Sigmoid colon (tissue), 6 donors: ENCODE measurements at regions not wholly inside any gene's neighbourhood (a gene's known extent, or its start where the extent isn't known, plus 50 kb on each side); places are given as distances from the start of the nearest gene placed in this dataset.

Source experiments
- DNase-seq: peaks from one replicate; pipeline ENCODE4 v3.0.0-alpha.2; 2019
- H3K27ac ChIP-seq, 4 donors: fragments of 200-600 bp; sonication (generic); one replicate each; pipeline ENCODE4 v1.5.1; 2016 to 2019; ENCODE audit warnings: mild to moderate bottlenecking in 1 of 4
- H3K27me3 ChIP-seq, 3 donors: fragments of 200-600 bp; sonication (generic); one replicate each; pipeline ENCODE4 v1.5.1; 2019; ENCODE audit warnings: mild to moderate bottlenecking in 1 of 3
- H3K36me3 ChIP-seq, 4 donors: fragments of 200-600 bp; sonication (generic); one replicate each; pipeline ENCODE4 v1.5.1; 2016 to 2019
- H3K4me1 ChIP-seq, 4 donors: fragments of 200-600 bp; sonication (generic); one replicate each; pipeline ENCODE4 v1.5.1; 2017 to 2019
- H3K4me3 ChIP-seq, 4 donors: fragments of 200-600 bp; sonication (generic); one replicate each; pipeline ENCODE4 v1.5.1; 2017 to 2019; ENCODE audit warnings: mild to moderate bottlenecking in 2 of 4, moderate library complexity in 1 of 4
- H3K9me3 ChIP-seq, 4 donors: fragments of 200-600 bp in 3 of 4; sonication (generic) in 3 of 4; one replicate each; pipeline versions ENCODE4 v1.5.1 to v1.6.1; 2013 to 2019
- CTCF ChIP-seq, 4 experiments: fragments of 450-650 bp in 3 of 4; fragments of 200-600 bp in 1 of 4; IDR thresholded peaks; one replicate each; pipeline ENCODE4 v1.5.1; 2016 to 2019; ENCODE audit warnings: antibody characterized with exemption in 4 of 4, mild to moderate bottlenecking in 3 of 4, moderate library complexity in 2 of 4
- EP300 ChIP-seq, 4 donors: sonication (generic); formaldehyde crosslinking; IDR thresholded peaks; one replicate each; pipeline ENCODE4 v1.6.1; 2017; ENCODE audit warnings: antibody characterized with exemption in 4 of 4
- POLR2A ChIP-seq, 2 donors: fragments of 450-650 bp; IDR thresholded peaks; one replicate each; pipeline ENCODE4 v1.6.1; 2016; ENCODE audit warnings: antibody characterized with exemption in 2 of 2, mild to moderate bottlenecking in 2 of 2, moderate library complexity in 2 of 2
- POLR2AphosphoS5 ChIP-seq, 4 donors: sonication (generic); formaldehyde crosslinking; IDR thresholded peaks; one replicate each; pipeline ENCODE4 v1.6.1; 2017; ENCODE audit warnings: antibody characterized with exemption in 4 of 4
- WGBS, 2 donors: extraction: QIAGEN DNeasy Blood & Tissue Kit; methylation state at CpG; one replicate each; pipeline ENCODE4 v1.1.7; 2013; 5-methylcytosine and 5-hydroxymethylcytosine counted together
- intact Hi-C: fragments of 100-400 bp; cut with DNase I; formaldehyde crosslinking; loops from one replicate; pipeline ENCODE4 v1.15.1; 2023
- donor health status: healthy with polysubstance abuse.
- donor health status: healthy.

GRCh38 chr10:83218205-83218604, 921.1 kb upstream of the GHITM start:
- Histone ChIP-seq H3K27ac (no peak overlapping the region), H3K4me3 (no peak overlapping the region), H3K27me3 (no peaks in the 10 kb centered on the region), H3K36me3 (no peaks in the 10 kb centered on the region), H3K9me3 (peaks cover 0 to 3% (median 0%) of the 10 kb centered on the region in 4 donors), H3K4me1 (no peaks in the 10 kb centered on the region)
- WGBS, 2 donors = 81 to 84% methylated on average over 5 of the region's 5 CpGs
- intact Hi-C loops = no loop called here
- no peak for DNase-seq
- TF ChIP-seq POLR2A (IDR thresholded peaks at IDR 0.05) (no peak), EP300 (IDR thresholded peaks at IDR 0.05) (no peak), CTCF (IDR thresholded peaks at IDR 0.05) (no peak), POLR2AphosphoS5 (IDR thresholded peaks at IDR 0.05) (no peak)

- H3K4me1 ChIP-seq = no peaks in the 10 kb centered on the region
- H3K4me3 ChIP-seq = no peak overlapping the region
- H3K36me3 ChIP-seq = no peaks in the 10 kb centered on the region
- no peak for DNase-seq
- peaks cover 0 to 3% (median 0%) of the 10 kb centered on the region in 4 donors for H3K9me3 ChIP-seq
- TF ChIP-seq EP300 (IDR thresholded peaks at IDR 0.05) (no peak), POLR2AphosphoS5 (IDR thresholded peaks at IDR 0.05) (no peak), CTCF (IDR thresholded peaks at IDR 0.05) (no peak), POLR2A (IDR thresholded peaks at IDR 0.05) (no peak)
- no peak overlapping the region for H3K27ac ChIP-seq
- 83 to 91% methylated on average over 6 of the region's 6 CpGs for WGBS, 2 donors
- intact Hi-C loops = no loop called here
- no peaks in the 10 kb centered on the region for H3K27me3 ChIP-seq
Observed at GRCh38 chr10:83222300-83222699, 917.0 kb upstream of the GHITM start.

GRCh38 chr10:83222832-83223742, 916.2 kb upstream of the GHITM start:
- intact Hi-C loops = no loop called here
- no peaks in the 10 kb centered on the region for H3K36me3 ChIP-seq
- no peak for TF ChIP-seq POLR2A (IDR thresholded peaks at IDR 0.05)
- no peak for TF ChIP-seq POLR2AphosphoS5 (IDR thresholded peaks at IDR 0.05)
- TF ChIP-seq EP300 (IDR thresholded peaks at IDR 0.05) = no peak
- no peak for TF ChIP-seq CTCF (IDR thresholded peaks at IDR 0.05)
- H3K27ac ChIP-seq = no peak overlapping the region
- 85 to 86% methylated on average over 25 of the region's 25 CpGs for WGBS, 2 donors
- no peak overlapping the region for H3K4me3 ChIP-seq
- DNase-seq = no peak
- H3K9me3 ChIP-seq = peaks cover 0 to 3% (median 0%) of the 10 kb centered on the region in 4 donors
- no peaks in the 10 kb centered on the region for H3K27me3 ChIP-seq
- no peaks in the 10 kb centered on the region for H3K4me1 ChIP-seq

GRCh38 chr10:83225781-83226180, 913.5 kb upstream of the GHITM start:
- WGBS, 2 donors = 57 to 81% methylated on average over 4 of the region's 4 CpGs
- no peaks in the 10 kb centered on the region for H3K27me3 ChIP-seq
- H3K4me1 ChIP-seq = no peaks in the 10 kb centered on the region
- H3K27ac ChIP-seq = no peak overlapping the region
- intact Hi-C loops = no loop called here
- H3K4me3 ChIP-seq = no peak overlapping the region
- H3K36me3 ChIP-seq = no peaks in the 10 kb centered on the region
- TF ChIP-seq POLR2AphosphoS5 (IDR thresholded peaks at IDR 0.05) = no peak
- TF ChIP-seq CTCF (IDR thresholded peaks at IDR 0.05) = no peak
- TF ChIP-seq EP300 (IDR thresholded peaks at IDR 0.05) = no peak
- no peak for TF ChIP-seq POLR2A (IDR thresholded peaks at IDR 0.05)
- H3K9me3 ChIP-seq = no peaks in the 10 kb centered on the region
- no peak for DNase-seq
